ENCODE measurements at regions not wholly inside any gene's neighbourhood (a gene's known extent, or its start where the extent isn't known, plus 50 kb on each side); places are given as distances from the start of the nearest gene placed in this dataset.

- H3K4me3 ChIP-seq (ENCODE audit: control insufficient read depth, low read depth, low read length) = no peak overlapping the region
- no peak for DNase-seq (ENCODE audit: low read depth)
- TF ChIP-seq, protein P1, sequence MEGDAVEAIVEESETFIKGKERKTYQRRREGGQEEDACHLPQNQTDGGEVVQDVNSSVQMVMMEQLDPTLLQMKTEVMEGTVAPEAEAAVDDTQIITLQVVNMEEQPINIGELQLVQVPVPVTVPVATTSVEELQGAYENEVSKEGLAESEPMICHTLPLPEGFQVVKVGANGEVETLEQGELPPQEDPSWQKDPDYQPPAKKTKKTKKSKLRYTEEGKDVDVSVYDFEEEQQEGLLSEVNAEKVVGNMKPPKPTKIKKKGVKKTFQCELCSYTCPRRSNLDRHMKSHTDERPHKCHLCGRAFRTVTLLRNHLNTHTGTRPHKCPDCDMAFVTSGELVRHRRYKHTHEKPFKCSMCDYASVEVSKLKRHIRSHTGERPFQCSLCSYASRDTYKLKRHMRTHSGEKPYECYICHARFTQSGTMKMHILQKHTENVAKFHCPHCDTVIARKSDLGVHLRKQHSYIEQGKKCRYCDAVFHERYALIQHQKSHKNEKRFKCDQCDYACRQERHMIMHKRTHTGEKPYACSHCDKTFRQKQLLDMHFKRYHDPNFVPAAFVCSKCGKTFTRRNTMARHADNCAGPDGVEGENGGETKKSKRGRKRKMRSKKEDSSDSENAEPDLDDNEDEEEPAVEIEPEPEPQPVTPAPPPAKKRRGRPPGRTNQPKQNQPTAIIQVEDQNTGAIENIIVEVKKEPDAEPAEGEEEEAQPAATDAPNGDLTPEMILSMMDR (conservative IDR thresholded peaks at IDR 0.05; ENCODE audit: control insufficient read depth, insufficient read depth, low read depth, low read length) = no peak
Observed at GRCh38 chr2:16378031-16378430, 287.6 kb downstream of the CYRIA start.

- TF ChIP-seq, protein P1 (conservative IDR thresholded peaks at IDR 0.05; ENCODE audit: control insufficient read depth, insufficient read depth, low read depth, low read length) = no peak
- no peak for DNase-seq (ENCODE audit: low read depth)
- H3K4me3 ChIP-seq (ENCODE audit: control insufficient read depth, low read depth, low read length) = no peak overlapping the region
Observed at GRCh38 chr2:16375981-16376380, 289.7 kb downstream of the CYRIA start.

DNA sequence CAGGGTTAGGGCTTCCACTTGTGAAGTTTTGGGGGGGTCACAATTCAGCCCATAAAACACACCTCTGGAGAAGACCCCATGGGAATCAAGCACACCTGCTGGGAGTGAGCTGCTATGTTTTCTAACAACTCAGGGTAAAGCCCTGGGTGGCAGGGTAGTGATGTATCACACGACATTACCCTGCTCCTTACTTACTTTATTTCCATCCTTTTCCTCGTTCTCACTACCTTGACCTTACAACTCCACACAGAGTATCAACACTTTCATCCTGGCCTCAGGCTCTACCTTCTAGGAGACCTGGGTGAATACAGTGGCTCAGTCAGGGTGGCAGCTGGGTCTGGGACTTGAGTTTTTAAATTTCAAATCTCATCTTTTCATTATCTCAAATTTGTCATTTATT, 290.3 kb downstream of the CYRIA start:
- no peak for DNase-seq (ENCODE audit: low read depth)
- TF ChIP-seq, protein P1 (conservative IDR thresholded peaks at IDR 0.05; ENCODE audit: control insufficient read depth, insufficient read depth, low read depth, low read length) = no peak
- H3K4me3 ChIP-seq (ENCODE audit: control insufficient read depth, low read depth, low read length) = no peak overlapping the region

DNA sequence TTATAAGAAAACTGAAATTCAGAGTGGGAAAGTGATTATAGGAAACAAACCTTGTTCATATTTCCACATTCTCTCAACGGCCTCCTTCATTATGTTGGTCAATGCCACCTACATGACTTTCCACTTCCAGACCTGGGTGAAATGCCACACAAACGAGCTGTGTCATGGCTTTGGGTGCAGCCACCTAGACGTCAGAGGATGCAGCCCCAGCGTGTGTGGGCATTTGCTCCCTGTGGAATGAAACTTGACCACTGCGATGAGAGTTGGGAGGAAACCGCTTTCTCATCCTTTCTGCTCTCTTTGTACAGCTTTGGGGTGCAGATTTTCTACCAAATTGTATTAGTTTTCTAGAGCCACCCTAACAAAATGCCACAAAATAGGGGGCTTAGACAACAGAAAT, 291.0 kb downstream of the CYRIA start:
- no peak overlapping the region for H3K4me3 ChIP-seq (ENCODE audit: control insufficient read depth, low read depth, low read length)
- TF ChIP-seq, protein P1 (conservative IDR thresholded peaks at IDR 0.05; ENCODE audit: control insufficient read depth, insufficient read depth, low read depth, low read length) = no peak
- no peak for DNase-seq (ENCODE audit: low read depth)

- DNase-seq (ENCODE audit: low read depth) = no peak
- H3K4me3 ChIP-seq (ENCODE audit: control insufficient read depth, low read depth, low read length) = no peak overlapping the region
- TF ChIP-seq, protein P1 (conservative IDR thresholded peaks at IDR 0.05; ENCODE audit: control insufficient read depth, insufficient read depth, low read depth, low read length) = no peak
Observed at GRCh38 chr2:16373341-16373740, 292.3 kb downstream of the CYRIA start.

- TF ChIP-seq, protein P1 (conservative IDR thresholded peaks at IDR 0.05; ENCODE audit: control insufficient read depth, insufficient read depth, low read depth, low read length) = no peak
- no peak for DNase-seq (ENCODE audit: low read depth)
- H3K4me3 ChIP-seq (ENCODE audit: control insufficient read depth, low read depth, low read length) = no peak overlapping the region
Observed at GRCh38 chr2:16371751-16372150, 293.9 kb downstream of the CYRIA start.

DNA sequence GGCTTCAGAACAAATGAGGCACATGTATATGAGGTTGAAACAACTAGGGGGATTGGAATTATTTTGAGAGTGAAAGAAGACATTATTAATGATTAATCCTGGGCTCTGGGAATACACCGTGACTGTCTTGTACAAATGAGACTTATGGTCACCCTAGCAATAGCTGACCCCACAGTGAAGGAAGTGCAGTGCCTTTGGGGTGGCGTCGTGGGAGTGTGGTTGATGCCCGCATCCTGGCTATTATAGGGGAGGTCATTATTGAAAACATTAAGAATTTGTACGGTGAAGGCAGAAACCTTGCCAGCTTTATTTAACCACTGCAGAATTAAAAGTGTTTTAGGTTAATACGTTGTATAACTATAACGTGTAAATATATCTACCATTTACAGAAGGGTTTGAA, 296.7 kb downstream of the CYRIA start:
- DNase-seq (ENCODE audit: low read depth) = no peak
- TF ChIP-seq, protein P1 (conservative IDR thresholded peaks at IDR 0.05; ENCODE audit: control insufficient read depth, insufficient read depth, low read depth, low read length) = no peak

More for the DNA sequence above, 296.7 kb downstream of the CYRIA start:
- no peak overlapping the region for H3K4me3 ChIP-seq (ENCODE audit: control insufficient read depth, low read depth, low read length)
